H9 (cell line): ENCODE measurements at regions not wholly inside any gene's neighbourhood (a gene's known extent, or its start where the extent isn't known, plus 50 kb on each side); places are given as distances from the start of the nearest gene placed in this dataset.

ENCODE experiments used
- DNase-seq: peaks from one replicate; pipeline ENCODE4 v3.0.0-alpha.2; 2017
- H2AFZ ChIP-seq: one replicate; pipeline ENCODE4 v1.6.1; 2013; ENCODE audit warnings: mild to moderate bottlenecking, low read length, control low read depth, moderate library complexity
- H2AK5ac ChIP-seq: 2 replicates; pipeline ENCODE4 v1.6.1; 2013; ENCODE audit warnings: low read length, control low read depth, mixed read lengths; ENCODE audit not compliant: insufficient read length
- H2BK120ac ChIP-seq: one replicate; pipeline ENCODE4 v1.6.1; 2013; ENCODE audit warnings: low read depth, mild to moderate bottlenecking, low read length, control low read depth, inconsistent platforms; ENCODE audit not compliant: poor library complexity, severe bottlenecking
- H2BK12ac ChIP-seq: 2 replicates; pipeline ENCODE4 v1.6.1; 2013; ENCODE audit warnings: low read length, control low read depth, mixed read lengths, low read depth; ENCODE audit not compliant: insufficient read length
- H2BK15ac ChIP-seq: 2 replicates; pipeline ENCODE4 v1.6.1; 2013; ENCODE audit warnings: low read depth, low read length, control low read depth
- H2BK20ac ChIP-seq: one replicate; pipeline ENCODE4 v1.6.1; 2013; ENCODE audit warnings: low read depth, mild to moderate bottlenecking, low read length, control low read depth, inconsistent platforms; ENCODE audit not compliant: poor library complexity, severe bottlenecking
- H2BK5ac ChIP-seq: 2 replicates; pipeline ENCODE4 v1.6.1; 2013; ENCODE audit warnings: low read length, control low read depth, mixed read lengths; ENCODE audit not compliant: insufficient read length
- H3K14ac ChIP-seq: 2 replicates; pipeline ENCODE4 v1.6.1; 2013; ENCODE audit warnings: low read length, control low read depth; ENCODE audit not compliant: insufficient read depth
- H3K18ac ChIP-seq: 2 replicates; pipeline ENCODE4 v1.6.1; 2013; ENCODE audit warnings: low read depth, mild to moderate bottlenecking, mixed read lengths, low read length, control low read depth; ENCODE audit not compliant: insufficient read length
- H3K23ac ChIP-seq: 2 replicates; pipeline ENCODE4 v1.6.1; 2013; ENCODE audit warnings: low read length, control low read depth, mixed read lengths, low read depth; ENCODE audit not compliant: insufficient read length
- H3K23me2 ChIP-seq: 2 replicates; pipeline ENCODE4 v1.6.1; 2013; ENCODE audit warnings: low read depth, mild to moderate bottlenecking, mixed read lengths, low read length, control low read depth; ENCODE audit not compliant: insufficient read length, poor library complexity, severe bottlenecking
- H3K27ac ChIP-seq: 2 replicates; pipeline ENCODE4 v1.5.1; 2013; ENCODE audit warnings: low read length, control low read depth, mixed read lengths, low read depth; ENCODE audit not compliant: insufficient read length
- H3K27me3 ChIP-seq: 2 replicates; pipeline ENCODE4 v1.6.1; 2013; ENCODE audit warnings: low read length, control low read depth, inconsistent platforms; ENCODE audit not compliant: insufficient read depth
- H3K4ac ChIP-seq: 2 replicates; pipeline ENCODE4 v1.6.1; 2013; ENCODE audit warnings: low read depth, mild to moderate bottlenecking, control low read depth, inconsistent platforms, low read length, moderate library complexity
- H3K4me1 ChIP-seq: 2 replicates; pipeline ENCODE4 v1.6.1; 2013; ENCODE audit warnings: low read length, control low read depth, inconsistent platforms; ENCODE audit not compliant: insufficient read depth
- H3K4me2 ChIP-seq: 2 replicates; pipeline ENCODE4 v1.6.1; 2013; ENCODE audit warnings: low read length, control low read depth, mixed read lengths; ENCODE audit not compliant: insufficient read length, insufficient read depth
- H3K56ac ChIP-seq: 2 replicates; pipeline ENCODE4 v1.6.1; 2013; ENCODE audit warnings: low read depth, mild to moderate bottlenecking, mixed read lengths, low read length, control low read depth; ENCODE audit not compliant: insufficient read length
- H3K79me1 ChIP-seq: 2 replicates; pipeline ENCODE4 v1.6.1; 2013; ENCODE audit warnings: low read depth, mild to moderate bottlenecking, moderate library complexity, low read length, control low read depth, inconsistent platforms; ENCODE audit not compliant: insufficient read depth, poor library complexity, severe bottlenecking
- H3K79me2 ChIP-seq: 2 replicates; pipeline ENCODE4 v1.6.1; 2013; ENCODE audit warnings: low read length, control low read depth, inconsistent platforms; ENCODE audit not compliant: insufficient read depth
- H3K9ac ChIP-seq: 2 replicates; pipeline ENCODE4 v1.6.1; 2013; ENCODE audit warnings: low read length, control low read depth, mixed read lengths; ENCODE audit not compliant: insufficient read length; ENCODE audit errors: extremely low read depth
- H3K9me3 ChIP-seq: one replicate; pipeline ENCODE4 v1.6.1; 2013; ENCODE audit warnings: low read depth, low read length, inconsistent platforms; ENCODE audit not compliant: control insufficient read depth
- H3T11ph ChIP-seq: one replicate; pipeline ENCODE4 v1.6.1; 2013; ENCODE audit warnings: mild to moderate bottlenecking, low read length, control low read depth, inconsistent platforms
- H4K20me1 ChIP-seq: one replicate; pipeline ENCODE4 v1.6.1; 2013; ENCODE audit not compliant: control insufficient read depth, insufficient read length, insufficient read depth
- H4K5ac ChIP-seq: 2 replicates; pipeline ENCODE4 v1.6.1; 2013; ENCODE audit warnings: low read depth, mild to moderate bottlenecking, mixed read lengths, low read length, control low read depth; ENCODE audit not compliant: insufficient read length
- H4K8ac ChIP-seq: replicated peaks from 2 replicates; pipeline ENCODE4 v1.6.1; 2013; ENCODE audit warnings: low read length, control low read depth, mixed read lengths, low read depth; ENCODE audit not compliant: insufficient read length
- H4K91ac ChIP-seq: 2 replicates; pipeline ENCODE4 v1.6.1; 2013; ENCODE audit warnings: low read depth, mild to moderate bottlenecking, moderate library complexity, mixed read lengths, low read length, control low read depth; ENCODE audit not compliant: insufficient read length
- H3K27ac Mint-ChIP-seq, 3 experiments: 2 replicates in 2 of 3; 3 replicates in 1 of 3; pipeline ENCODE4 v1.8.0; 2020 to 2021; ENCODE audit warnings: mixed read lengths in 3 of 3, mild to moderate bottlenecking in 1 of 3, moderate library complexity in 1 of 3
- H3K27me3 Mint-ChIP-seq: 2 replicates; pipeline ENCODE4 v1.8.0; 2021; ENCODE audit warnings: low read depth, mild to moderate bottlenecking, moderate library complexity, mixed read lengths
- H3K36me3 Mint-ChIP-seq, 3 experiments: 2 replicates in 2 of 3; 3 replicates in 1 of 3; pipeline ENCODE4 v1.8.0; 2020 to 2021; ENCODE audit warnings: low read depth in 3 of 3, mixed read lengths in 3 of 3; ENCODE audit not compliant: insufficient read depth in 1 of 3
- H3K4me1 Mint-ChIP-seq, 2 experiments: 2 replicates each; pipeline ENCODE4 v1.8.0; 2020; ENCODE audit warnings: mixed read lengths in 2 of 2
- H3K4me3 Mint-ChIP-seq, 2 experiments: 2 replicates in 1 of 2; 3 replicates in 1 of 2; pipeline ENCODE4 v1.8.0; 2020 to 2021; ENCODE audit warnings: mild to moderate bottlenecking in 2 of 2, mixed read lengths in 2 of 2, moderate library complexity in 1 of 2
- H3K9me3 Mint-ChIP-seq, 2 experiments: 2 replicates in 1 of 2; 3 replicates in 1 of 2; pipeline ENCODE4 v1.8.0; 2020; ENCODE audit warnings: mild to moderate bottlenecking in 2 of 2, mixed read lengths in 2 of 2, moderate library complexity in 1 of 2
- WGBS: extraction: QIAGEN DNeasy Blood & Tissue Kit; methylation state at CpG from one replicate; pipeline ENCODE4 v1.1.7; 2013; ENCODE audit warnings: missing lambda C conversion rate, low lambda C conversion rate, mixed read lengths; ENCODE audit not compliant: insufficient read length; ENCODE audit errors: extremely low coverage; 5-methylcytosine and 5-hydroxymethylcytosine counted together
- TF ChIP-seq, protein P1 (sequence below): fragments of 200-600 bp; sonication (generic); conservative IDR thresholded peaks from 3 replicates; pipeline ENCODE4 v1.8.0; 2021; ENCODE audit warnings: antibody characterized with exemption, mild to moderate bottlenecking

DNA sequence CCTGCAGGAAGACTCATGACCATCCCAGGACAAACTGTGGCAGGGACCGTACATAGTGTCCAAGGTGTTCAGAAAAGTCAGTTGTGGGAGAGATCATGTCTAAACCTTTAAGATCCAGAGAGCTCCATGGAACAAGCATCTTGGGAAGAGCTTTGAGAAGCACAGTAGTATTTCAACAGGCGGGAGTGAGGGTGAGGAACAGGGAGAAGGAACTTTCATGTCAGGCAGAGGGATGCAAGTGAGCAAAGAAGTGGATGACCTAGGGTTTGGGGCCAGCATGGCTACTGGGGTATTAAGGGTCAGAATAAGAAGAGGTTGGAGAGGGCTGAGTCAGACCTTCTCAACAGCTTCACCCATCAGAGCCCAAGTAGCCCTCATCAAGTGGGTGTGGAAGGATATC, 147.9 kb upstream of the ETV3 start:
- peaks cover 6% of the 10 kb centered on the region for H3K27me3 Mint-ChIP-seq
- Histone ChIP-seq H3K23me2 (no peaks in the 10 kb centered on the region), H3K27ac (no peak overlapping the region), H2BK120ac (no peak overlapping the region), H3K27me3 (no peaks in the 10 kb centered on the region), H3K79me2 (no peaks in the 10 kb centered on the region), H3K18ac (no peak overlapping the region), H3K9me3 (no peaks in the 10 kb centered on the region), H3T11ph (no peak overlapping the region), H4K8ac (no peak overlapping the region), H2BK20ac (no peak overlapping the region), H4K5ac (no peak overlapping the region), H3K4ac (no peak overlapping the region), H3K9ac (no peak overlapping the region), H3K14ac (no peak overlapping the region), H2BK5ac (no peak overlapping the region), H2BK15ac (no peak overlapping the region), H2BK12ac (no peak overlapping the region), H3K4me2 (no peak overlapping the region), H4K20me1 (no peaks in the 10 kb centered on the region), H2AK5ac (no peak overlapping the region), H4K91ac (no peak overlapping the region), H3K79me1 (no peaks in the 10 kb centered on the region), H3K4me1 (no peaks in the 10 kb centered on the region), H2AFZ (no peak overlapping the region), H3K56ac (no peak overlapping the region), H3K23ac (no peak overlapping the region)
- H3K9me3 Mint-ChIP-seq: no peaks in the 10 kb centered on the region
- H3K36me3 Mint-ChIP-seq: peaks cover 0 to 2% (median 0%) of the 10 kb centered on the region in 3 experiments; a peak in 2 of 7 replicates
- TF ChIP-seq, protein P1, sequence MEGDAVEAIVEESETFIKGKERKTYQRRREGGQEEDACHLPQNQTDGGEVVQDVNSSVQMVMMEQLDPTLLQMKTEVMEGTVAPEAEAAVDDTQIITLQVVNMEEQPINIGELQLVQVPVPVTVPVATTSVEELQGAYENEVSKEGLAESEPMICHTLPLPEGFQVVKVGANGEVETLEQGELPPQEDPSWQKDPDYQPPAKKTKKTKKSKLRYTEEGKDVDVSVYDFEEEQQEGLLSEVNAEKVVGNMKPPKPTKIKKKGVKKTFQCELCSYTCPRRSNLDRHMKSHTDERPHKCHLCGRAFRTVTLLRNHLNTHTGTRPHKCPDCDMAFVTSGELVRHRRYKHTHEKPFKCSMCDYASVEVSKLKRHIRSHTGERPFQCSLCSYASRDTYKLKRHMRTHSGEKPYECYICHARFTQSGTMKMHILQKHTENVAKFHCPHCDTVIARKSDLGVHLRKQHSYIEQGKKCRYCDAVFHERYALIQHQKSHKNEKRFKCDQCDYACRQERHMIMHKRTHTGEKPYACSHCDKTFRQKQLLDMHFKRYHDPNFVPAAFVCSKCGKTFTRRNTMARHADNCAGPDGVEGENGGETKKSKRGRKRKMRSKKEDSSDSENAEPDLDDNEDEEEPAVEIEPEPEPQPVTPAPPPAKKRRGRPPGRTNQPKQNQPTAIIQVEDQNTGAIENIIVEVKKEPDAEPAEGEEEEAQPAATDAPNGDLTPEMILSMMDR: no peak
- H3K4me1 Mint-ChIP-seq: 0 out of 4 replicates have a peak, but pooled peaks cover 0 to 3% of the 10 kb centered on the region in 2 experiments
- no peak overlapping the region for H3K4me3 Mint-ChIP-seq
- DNase-seq: peak; percentile 3
- H3K27ac Mint-ChIP-seq: no peak overlapping the region
- no CpG with 5 or more reads among the region's 2 CpGs for WGBS
